Hematopoietic multipotent progenitor cell treated with erythropoietin and hydrocortisone succinate and interleukin-3 and kit ligand, for 17 days (in vitro differentiated cells): ENCODE measurements at regions not wholly inside any gene's neighbourhood (a gene's known extent, or its start where the extent isn't known, plus 50 kb on each side); places are given as distances from the start of the nearest gene placed in this dataset.

Source experiments
- DNase-seq: peaks from one replicate; pipeline ENCODE4 v3.0.0-alpha.2; 2015; ENCODE audit warnings: low spot score

DNA sequence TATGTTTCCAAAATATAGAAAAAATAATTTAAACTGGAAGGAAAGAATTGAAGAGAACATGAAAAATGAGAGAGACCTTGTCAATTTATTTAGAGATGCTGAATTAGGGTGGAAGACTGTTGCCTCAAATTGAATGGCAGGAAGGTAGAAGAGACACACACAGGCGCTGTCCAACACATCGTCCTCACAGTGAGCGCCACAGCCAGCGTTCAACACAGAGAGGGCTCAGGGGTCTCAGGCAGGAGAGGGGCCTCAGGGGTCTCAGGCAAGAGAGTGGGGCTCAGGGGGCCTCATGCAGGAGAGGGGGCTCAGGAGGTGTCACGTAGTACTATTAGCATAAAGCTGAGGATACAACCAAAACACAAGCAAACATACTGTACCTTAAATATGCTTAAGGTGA, 65.7 kb downstream of the TMEM18 start:
- no peak for DNase-seq

GRCh38 chr2:610491-610890, 66.7 kb downstream of the TMEM18 start:
- no peak for DNase-seq

DNA sequence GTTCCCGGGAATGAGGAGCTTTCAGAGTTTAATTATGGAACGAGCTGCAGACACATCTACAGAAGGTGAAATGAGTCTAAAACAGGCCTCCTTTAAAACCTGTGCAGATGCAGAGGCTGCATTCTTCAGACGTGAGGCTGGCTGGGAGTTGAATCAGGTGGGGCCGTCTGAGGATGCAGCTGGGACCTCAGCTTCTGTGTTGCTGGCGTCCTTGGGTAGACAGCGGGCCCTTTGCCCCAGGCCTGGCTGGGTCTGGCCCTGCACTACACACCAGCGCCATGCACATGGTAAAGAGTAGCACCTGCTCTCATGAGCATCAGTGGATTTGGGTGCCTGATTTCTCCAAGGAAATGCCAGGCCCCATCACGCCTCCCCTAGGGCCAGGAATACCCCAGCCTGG, 67.3 kb downstream of the TMEM18 start:
- DNase-seq: no peak

GRCh38 chr2:609449-609848, 67.8 kb downstream of the TMEM18 start:
- no peak for DNase-seq

GRCh38 chr2:608711-609110, 68.5 kb downstream of the TMEM18 start:
- no peak for DNase-seq

GRCh38 chr2:608297-608696, 68.9 kb downstream of the TMEM18 start:
- DNase-seq: no peak

DNA sequence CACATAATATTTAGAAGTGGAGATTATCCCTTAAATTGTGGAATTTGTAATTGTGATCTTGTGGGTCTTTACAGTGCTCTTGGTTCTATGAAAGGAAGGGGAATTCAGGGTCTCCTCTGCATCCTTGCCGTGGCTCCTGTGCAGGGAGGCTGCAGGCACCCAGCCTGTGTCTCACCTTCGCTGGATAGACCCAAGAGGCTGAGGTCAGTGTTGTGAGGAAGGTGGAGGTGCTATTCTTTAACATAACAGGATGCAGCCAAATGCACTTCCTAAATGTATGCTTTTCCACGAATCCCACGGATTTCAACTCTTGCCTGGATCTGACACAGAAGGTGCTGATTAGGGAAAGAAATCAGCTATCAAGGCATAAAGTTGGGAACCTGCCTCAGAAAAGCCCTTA, 69.5 kb downstream of the TMEM18 start:
- no peak for DNase-seq

DNA sequence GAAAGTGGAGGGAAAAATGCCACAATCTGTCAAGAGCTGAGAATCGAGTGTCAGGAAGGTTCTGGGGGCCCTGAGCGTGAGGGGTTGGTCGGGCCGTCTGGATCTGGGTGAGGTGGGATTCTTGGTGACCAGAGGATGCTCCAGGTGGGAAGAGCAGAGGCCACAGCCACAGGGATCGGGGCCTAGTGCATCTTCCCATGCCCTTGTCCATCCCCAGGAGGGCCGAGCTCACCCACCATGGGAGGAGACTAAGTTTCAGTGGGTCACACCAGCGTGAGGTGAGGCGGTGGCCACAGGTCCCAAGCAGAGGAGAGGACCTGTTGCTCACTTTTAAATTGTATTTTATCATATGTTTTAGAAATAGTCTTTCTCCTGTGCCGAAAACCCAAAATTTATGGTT, 70.0 kb downstream of the TMEM18 start:
- DNase-seq: no peak

- DNase-seq: no peak
Measured at GRCh38 chr2:605674-606608, 71.3 kb downstream of the TMEM18 start.

DNA sequence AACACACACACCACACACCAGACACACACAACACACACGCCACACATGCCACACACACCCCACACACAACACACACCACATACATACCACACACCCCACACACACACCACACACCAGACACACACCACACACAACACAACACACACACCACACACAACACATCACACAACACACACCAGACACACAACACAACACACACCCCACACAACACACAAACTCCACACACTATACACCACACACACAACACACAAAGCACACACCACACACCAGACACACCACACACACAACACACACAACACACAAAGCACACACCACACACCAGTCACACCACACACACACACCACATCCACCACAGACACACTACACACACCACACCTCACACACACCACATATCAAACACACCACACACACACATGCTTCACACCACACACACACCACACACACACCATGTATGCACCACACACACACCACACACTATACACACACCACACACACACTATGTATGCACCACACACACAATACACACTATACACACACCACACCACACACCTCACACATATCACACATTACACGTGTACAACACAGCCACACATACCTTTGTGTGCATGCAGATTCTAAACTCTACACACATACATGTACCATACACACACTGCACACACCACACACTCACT, 72.2 kb downstream of the TMEM18 start:
- no peak for DNase-seq

- DNase-seq: no peak
Measured at GRCh38 chr2:604385-604784, 72.8 kb downstream of the TMEM18 start.

- no peak for DNase-seq
Measured at GRCh38 chr2:603869-604268, 73.3 kb downstream of the TMEM18 start.

DNA sequence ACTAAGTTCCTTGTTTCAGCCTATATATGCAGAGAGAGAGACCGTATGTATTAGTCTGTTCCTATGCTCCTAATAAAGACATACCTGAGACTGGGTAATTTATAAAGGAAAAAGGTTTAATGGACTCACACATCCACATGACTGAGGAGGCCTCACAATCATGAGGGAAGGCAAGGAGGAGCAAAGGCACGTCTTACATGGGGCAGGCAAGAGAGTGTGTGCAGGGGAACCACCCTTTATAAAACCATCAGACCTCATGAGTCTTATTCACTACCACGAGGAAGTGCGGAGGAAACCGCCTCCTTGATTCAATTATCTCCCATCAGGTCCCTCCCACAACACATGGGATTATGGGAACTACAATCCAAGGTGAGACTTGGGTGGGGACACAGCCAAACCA, 73.8 kb downstream of the TMEM18 start:
- DNase-seq: no peak

DNA sequence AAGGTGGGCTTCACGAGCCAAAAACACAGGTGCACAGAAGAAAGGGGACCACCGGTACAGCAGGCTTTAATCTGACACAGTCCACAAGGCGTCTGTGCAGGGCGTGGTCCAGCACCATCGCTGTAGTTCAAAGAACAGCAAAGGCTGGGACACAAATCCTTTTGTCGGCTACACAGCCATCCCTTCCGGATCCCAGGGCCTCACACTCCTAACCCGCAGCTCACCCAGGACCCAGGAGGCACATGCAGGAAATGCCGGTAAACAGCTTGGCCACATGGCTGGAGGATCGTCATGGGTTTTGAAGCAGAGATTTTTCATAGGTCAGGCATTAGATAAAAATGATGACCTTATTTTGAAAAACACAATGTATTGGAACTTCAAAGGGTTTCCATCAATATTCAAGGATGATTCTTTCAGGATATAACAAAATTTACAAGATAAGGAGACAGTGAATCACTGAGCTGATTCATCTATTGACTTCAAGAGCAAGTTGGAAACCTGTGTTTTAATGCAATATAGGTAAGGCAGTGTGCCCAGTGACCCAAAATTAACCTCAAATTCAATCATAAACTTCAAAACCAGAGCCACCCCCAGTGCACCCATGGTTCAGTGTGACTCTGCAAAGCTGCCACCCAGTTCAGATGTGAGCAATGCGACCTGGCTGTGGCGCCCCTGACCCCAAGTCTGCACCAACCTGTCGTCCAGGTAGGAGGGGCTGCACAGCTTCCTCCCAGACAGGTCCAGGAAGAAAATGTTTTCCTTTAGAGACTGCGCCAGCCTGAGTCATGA, 74.4 kb downstream of the TMEM18 start:
- DNase-seq: no peak

- DNase-seq: no peak
Measured at GRCh38 chr2:601806-602455, 75.3 kb downstream of the TMEM18 start.

DNA sequence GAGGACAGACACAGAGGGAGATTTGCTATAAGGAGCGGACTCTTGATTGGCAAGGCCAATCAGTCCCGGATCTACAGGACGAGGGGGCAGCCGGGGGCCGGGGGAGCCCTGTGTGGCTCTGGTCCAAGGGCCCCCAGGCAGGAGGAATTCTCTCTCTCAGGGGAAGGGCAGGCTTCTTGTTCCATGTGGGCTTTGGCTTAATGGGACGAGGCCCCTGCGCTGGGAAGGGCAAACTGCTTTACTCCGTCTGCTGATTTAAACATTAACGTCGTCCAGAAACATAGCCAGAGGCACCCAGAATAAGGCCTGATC, 75.9 kb downstream of the TMEM18 start:
- DNase-seq: no peak

DNA sequence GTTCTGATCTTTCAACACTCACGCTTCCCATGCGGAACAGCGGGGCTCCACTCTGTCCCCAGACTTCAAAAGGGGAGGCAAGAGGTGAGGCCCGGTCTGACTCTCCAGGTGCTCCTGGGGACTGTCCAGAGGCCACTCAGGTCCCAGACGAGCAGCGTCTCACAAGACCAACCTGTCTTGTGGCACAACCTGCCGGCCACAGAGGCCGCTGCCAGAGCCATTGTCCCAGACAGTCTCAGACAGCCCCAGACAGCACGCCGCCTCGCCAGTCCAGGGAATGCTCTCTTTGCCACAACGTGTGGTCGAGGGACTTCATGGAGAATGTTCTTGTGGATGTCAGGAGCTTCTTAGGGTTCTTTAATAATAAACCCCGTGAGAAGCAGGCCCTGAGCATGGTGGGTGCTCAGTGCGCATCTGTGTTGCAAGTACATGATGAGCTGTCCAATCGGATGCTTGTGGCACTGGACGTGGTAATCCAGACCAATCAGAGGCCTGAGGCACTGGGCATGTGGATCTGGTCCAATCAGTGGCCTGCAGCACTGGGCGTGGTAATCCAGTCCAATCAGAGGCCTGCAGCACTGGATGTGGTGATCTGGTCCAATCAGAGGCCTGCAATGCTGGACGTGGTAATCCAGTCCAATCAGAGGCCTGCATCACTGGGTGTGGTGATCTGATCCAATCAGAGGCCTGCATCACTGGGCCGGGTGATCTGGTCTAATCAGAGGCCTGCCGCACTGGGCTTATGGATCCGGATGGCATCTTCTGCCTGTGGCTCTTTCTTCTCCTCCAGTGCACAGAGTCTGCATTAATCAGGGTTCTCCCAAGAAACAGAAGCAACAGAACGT, 76.4 kb downstream of the TMEM18 start:
- DNase-seq: no peak

DNA sequence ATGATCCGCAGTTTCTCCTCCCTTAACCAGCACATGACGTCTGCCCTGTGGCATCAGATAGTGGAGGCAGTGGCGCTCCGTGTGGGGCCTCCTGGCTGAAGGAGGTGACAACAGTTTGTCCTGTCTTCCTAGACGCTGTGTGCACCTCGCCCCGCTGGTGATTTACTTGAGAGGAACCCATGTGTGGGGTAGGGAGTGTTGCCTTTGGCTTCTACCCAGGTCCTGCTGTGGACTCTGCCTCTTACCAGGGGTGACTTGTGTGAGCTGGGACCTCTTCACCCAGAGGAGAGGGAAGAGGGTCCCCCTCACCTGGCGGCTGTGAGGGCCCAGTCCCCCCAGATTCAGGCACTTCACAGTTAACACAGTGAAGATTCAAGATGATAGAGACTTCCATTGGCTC, 77.6 kb downstream of the TMEM18 start:
- DNase-seq: no peak

- DNase-seq: no peak
Measured at GRCh38 chr2:598058-598802, 79.0 kb downstream of the TMEM18 start.

- no peak for DNase-seq
Measured at GRCh38 chr2:595831-596592, 81.2 kb downstream of the TMEM18 start.
